ENCODE measurements at regions not wholly inside any gene's neighbourhood (a gene's known extent, or its start where the extent isn't known, plus 50 kb on each side); places are given as distances from the start of the nearest gene placed in this dataset.

- TF ChIP-seq ZBTB40 (IDR thresholded peaks at IDR 0.05; ENCODE audit: borderline replicate concordance) (no peak), KAT2A (conservative IDR thresholded peaks at IDR 0.05; ENCODE audit: control insufficient read depth, low read depth, low read length) (no peak), TCF7 (IDR thresholded peaks at IDR 0.05; ENCODE audit: borderline replicate concordance) (no peak)
- TF ChIP-seq, protein P1, sequence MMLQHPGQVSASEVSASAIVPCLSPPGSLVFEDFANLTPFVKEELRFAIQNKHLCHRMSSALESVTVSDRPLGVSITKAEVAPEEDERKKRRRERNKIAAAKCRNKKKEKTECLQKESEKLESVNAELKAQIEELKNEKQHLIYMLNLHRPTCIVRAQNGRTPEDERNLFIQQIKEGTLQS (IDR thresholded peaks at IDR 0.05; ENCODE audit: borderline replicate concordance, extremely low read depth, low read depth, low read length), result no peak
These were observed 53.2 kb upstream of the ACO1 start (continued) for GRCh38 chr9:32331240-32331639.

DNA sequence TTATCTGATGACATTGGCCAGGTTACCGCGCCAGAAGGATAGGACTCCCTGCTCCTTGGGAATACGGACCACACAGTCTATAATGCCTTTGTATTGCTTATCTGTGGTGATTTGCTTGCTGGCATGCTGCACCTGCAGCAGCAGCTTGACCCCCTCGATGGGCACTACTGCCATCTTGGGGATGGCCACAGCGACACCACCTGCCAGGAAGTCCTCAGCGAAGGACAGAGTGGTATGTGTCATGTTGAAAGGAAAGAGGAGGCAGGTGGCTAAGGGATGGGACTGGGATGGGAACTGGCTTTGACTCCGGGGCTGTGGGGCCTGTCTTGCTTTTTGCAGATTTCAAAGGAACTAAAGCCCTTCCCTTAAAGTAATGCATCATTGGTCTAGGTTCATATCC lies 50.3 kb upstream of the ACO1 start:
- H4K20me1 ChIP-seq (ENCODE audit: control insufficient read depth, insufficient read depth), result no peaks in the 10 kb centered on the region
- RAD21 ChIA-PET (ENCODE audit: unreplicated experiment), result no interaction called here
- WGBS (ENCODE audit: insufficient coverage, insufficient replicate concordance, low lambda C conversion rate, missing lambda C conversion rate), result 47% methylated on average over 7 of the region's 7 CpGs
- in situ Hi-C loops (cut with MboI) (no loop called here), intact Hi-C loops (cut with micrococcal nuclease; ENCODE audit: unreplicated experiment) (no loop called here)
- POLR2A ChIA-PET, result no interaction called here
- H3K9me3 ChIP-seq (replicated peaks; ENCODE audit: control insufficient read depth, insufficient read depth, low read length), result no peaks in the 10 kb centered on the region
- no TSS peak for BruUV-seq (replicated peaks)
- no peak for FAIRE-seq
- no peak overlapping the region for H2AFZ ChIP-seq (ENCODE audit: control insufficient read depth, low read depth, low read length)
- ATAC-seq, result no peak
- H3K36me3 ChIP-seq (ENCODE audit: control insufficient read depth in 2 of 2, insufficient read depth in 2 of 2, low read length in 1 of 2), result no peaks in the 10 kb centered on the region
- CTCF ChIA-PET, result no interaction called here
- H3K4me3 ChIP-seq, result no peak overlapping the region
- H3K4me1 ChIP-seq (ENCODE audit: control insufficient read depth, insufficient read depth, low read length), result no peaks in the 10 kb centered on the region
- SMC1A ChIA-PET (ENCODE audit: uncharacterized antibody, unreplicated experiment), result no interaction called here
- no peak for DNase-seq (ENCODE audit: low read depth, low spot score)
- no peak overlapping the region for H3K9ac ChIP-seq (ENCODE audit: control insufficient read depth, insufficient read depth, low read length)
- no peaks in the 10 kb centered on the region for H3K79me2 ChIP-seq (ENCODE audit: control insufficient read depth, insufficient read depth, low read length)
- no peak overlapping the region for H3K27ac ChIP-seq (ENCODE audit: control insufficient read depth, insufficient read depth)
- H3K4me2 ChIP-seq (ENCODE audit: control insufficient read depth, insufficient read depth), result no peak overlapping the region
- no peaks in the 10 kb centered on the region; a peak in 1 of 4 replicates for H3K27me3 ChIP-seq (replicated peaks in 1 of 2; ENCODE audit: control insufficient read depth in 2 of 2, insufficient read depth in 2 of 2, low read length in 1 of 2)
- TF ChIP-seq NFYB (IDR thresholded peaks at IDR 0.05; ENCODE audit: insufficient read depth, low read depth, low read length) (no peak), FOXM1 (IDR thresholded peaks at IDR 0.05; ENCODE audit: low read depth, low read length) (no peak), JUND (IDR thresholded peaks at IDR 0.05; ENCODE audit: low read depth, low read length) (no peak), ZBED1 (IDR thresholded peaks at IDR 0.05; ENCODE audit: borderline replicate concordance) (no peak)
- TF ChIP-seq, protein P2, sequence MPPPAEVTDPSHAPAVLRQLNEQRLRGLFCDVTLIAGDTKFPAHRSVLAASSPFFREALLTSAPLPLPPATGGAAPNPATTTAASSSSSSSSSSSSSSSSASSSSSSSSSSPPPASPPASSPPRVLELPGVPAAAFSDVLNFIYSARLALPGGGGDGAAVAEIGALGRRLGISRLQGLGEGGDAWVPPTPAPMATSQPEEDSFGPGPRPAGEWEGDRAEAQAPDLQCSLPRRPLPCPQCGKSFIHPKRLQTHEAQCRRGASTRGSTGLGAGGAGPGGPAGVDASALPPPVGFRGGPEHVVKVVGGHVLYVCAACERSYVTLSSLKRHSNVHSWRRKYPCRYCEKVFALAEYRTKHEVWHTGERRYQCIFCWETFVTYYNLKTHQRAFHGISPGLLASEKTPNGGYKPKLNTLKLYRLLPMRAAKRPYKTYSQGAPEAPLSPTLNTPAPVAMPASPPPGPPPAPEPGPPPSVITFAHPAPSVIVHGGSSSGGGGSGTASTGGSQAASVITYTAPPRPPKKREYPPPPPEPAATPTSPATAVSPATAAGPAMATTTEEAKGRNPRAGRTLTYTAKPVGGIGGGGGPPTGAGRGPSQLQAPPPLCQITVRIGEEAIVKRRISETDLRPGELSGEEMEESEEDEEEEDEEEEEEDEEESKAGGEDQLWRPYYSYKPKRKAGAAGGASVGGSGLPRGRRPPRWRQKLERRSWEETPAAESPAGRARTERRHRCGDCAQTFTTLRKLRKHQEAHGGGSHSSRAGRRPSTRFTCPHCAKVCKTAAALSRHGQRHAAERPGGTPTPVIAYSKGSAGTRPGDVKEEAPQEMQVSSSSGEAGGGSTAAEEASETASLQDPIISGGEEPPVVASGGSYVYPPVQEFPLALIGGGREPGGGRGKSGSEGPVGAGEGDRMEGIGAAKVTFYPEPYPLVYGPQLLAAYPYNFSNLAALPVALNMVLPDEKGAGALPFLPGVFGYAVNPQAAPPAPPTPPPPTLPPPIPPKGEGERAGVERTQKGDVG (CRISPR knock-in tag; IDR thresholded peaks at IDR 0.05), result no peak
- TF ChIP-seq, protein P3, sequence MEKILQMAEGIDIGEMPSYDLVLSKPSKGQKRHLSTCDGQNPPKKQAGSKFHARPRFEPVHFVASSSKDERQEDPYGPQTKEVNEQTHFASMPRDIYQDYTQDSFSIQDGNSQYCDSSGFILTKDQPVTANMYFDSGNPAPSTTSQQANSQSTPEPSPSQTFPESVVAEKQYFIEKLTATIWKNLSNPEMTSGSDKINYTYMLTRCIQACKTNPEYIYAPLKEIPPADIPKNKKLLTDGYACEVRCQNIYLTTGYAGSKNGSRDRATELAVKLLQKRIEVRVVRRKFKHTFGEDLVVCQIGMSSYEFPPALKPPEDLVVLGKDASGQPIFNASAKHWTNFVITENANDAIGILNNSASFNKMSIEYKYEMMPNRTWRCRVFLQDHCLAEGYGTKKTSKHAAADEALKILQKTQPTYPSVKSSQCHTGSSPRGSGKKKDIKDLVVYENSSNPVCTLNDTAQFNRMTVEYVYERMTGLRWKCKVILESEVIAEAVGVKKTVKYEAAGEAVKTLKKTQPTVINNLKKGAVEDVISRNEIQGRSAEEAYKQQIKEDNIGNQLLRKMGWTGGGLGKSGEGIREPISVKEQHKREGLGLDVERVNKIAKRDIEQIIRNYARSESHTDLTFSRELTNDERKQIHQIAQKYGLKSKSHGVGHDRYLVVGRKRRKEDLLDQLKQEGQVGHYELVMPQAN (conservative IDR thresholded peaks at IDR 0.05), result no peak
- TF ChIP-seq, protein P4, sequence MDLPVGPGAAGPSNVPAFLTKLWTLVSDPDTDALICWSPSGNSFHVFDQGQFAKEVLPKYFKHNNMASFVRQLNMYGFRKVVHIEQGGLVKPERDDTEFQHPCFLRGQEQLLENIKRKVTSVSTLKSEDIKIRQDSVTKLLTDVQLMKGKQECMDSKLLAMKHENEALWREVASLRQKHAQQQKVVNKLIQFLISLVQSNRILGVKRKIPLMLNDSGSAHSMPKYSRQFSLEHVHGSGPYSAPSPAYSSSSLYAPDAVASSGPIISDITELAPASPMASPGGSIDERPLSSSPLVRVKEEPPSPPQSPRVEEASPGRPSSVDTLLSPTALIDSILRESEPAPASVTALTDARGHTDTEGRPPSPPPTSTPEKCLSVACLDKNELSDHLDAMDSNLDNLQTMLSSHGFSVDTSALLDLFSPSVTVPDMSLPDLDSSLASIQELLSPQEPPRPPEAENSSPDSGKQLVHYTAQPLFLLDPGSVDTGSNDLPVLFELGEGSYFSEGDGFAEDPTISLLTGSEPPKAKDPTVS (IDR thresholded peaks at IDR 0.05; ENCODE audit: low read depth, low read length), result no peak
